ENCODE measurements at regions not wholly inside any gene's neighbourhood (a gene's known extent, or its start where the extent isn't known, plus 50 kb on each side); places are given as distances from the start of the nearest gene placed in this dataset.

DNA sequence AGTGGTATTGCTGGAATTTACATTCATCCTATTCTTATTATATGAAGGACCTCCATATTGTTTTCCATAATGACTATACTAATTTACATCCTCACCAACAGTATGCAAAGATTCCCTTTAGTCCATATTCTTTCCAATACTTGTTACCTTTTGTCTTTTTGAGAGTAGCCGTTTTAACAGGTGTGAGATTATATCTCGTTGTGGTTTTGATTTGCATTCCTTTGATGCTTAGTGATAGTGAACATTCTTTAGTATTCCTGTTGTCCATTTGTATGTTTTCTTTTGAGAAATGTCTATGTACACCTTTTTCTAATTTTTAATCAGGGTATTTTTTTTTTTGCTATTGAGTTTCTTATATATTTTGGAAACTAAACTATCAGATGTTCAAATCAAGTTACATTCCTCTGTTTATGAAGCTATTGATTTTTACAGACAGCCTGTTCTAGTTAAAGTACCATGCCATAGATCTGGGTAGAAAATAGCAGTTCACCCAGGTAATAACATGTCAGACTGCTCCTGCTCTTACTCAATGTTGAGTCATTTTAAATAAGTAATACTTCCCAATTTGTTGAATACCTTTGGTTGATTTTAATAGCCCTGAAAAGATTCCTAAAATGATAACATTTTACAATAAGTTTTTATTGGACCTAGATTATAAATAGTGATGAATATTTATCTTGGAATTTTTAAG, 1108.7 kb downstream of the NCAM2 start:
- H3K36me3 Mint-ChIP-seq, result no peaks in the 10 kb centered on the region
- no peaks in the 10 kb centered on the region for H3K4me1 Mint-ChIP-seq
- H3K4me3 Mint-ChIP-seq, result no peak overlapping the region
- peaks cover 22% of the 10 kb centered on the region for H3K9me3 Mint-ChIP-seq
- no peak overlapping the region for H3K27ac Mint-ChIP-seq
- no peak for ATAC-seq
- no peak for DNase-seq (ENCODE audit: low spot score in 2 of 2)

DNA sequence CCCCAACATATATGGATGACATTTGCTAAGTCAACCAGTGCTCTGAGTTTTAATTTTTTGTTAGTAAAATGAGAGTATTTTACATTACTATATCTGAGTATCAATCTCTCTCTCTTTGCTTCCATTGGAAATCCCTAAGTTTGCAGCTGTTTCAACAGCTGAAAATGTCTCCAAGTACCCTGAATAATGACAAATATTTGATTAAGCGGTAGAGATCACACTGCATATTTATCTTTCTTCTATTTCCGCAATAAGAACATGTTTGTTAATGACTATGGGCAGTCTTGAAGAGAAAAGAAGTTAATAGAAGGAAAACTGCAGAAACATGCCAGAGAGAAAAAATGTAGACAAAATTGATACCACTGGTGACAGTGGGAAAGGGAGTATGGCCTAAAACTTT, 1117.5 kb downstream of the NCAM2 start:
- ATAC-seq (no peak), DNase-seq (ENCODE audit: low spot score in 2 of 2) (no peak)
- Mint-ChIP-seq H3K27ac (no peak overlapping the region), H3K4me3 (no peak overlapping the region), H3K9me3 (peaks cover 12% of the 10 kb centered on the region), H3K4me1 (no peaks in the 10 kb centered on the region), H3K36me3 (no peaks in the 10 kb centered on the region)

DNA sequence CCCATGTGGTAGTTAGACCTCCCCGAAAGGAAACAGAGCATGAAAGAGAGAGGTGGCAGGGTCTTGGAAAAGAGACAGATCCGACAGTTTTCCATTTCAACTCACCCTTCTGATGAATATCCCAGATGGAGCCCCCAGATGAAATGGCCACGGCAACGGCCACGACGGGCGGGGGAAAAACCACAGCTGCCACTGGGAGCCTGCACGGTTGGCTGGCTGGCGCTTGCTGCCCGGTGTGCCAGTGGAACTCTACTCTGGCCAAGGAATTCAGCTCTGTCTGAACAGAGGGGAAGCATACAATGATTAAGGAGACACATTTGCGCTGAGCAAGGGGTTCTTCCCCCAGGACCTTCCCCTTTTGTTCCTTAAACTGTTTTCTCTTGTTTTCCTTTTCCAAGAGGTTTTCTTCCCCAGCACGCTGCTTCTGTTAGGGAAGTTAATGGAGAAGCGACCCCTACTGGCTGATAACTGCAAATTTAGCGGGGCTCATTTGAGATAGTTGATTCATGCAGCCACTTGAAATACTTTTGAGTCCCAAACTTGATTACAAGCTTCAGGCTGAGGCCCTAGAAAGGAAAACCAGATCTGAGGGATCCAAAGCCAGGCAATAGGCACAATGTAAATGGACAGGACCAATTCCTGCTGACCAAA, 1122.5 kb downstream of the NCAM2 start:
- H3K27ac Mint-ChIP-seq, result no peak overlapping the region
- H3K9me3 Mint-ChIP-seq, result peaks cover 17% of the 10 kb centered on the region
- ATAC-seq (no peak), DNase-seq (ENCODE audit: low spot score in 2 of 2) (no peak)
- H3K36me3 Mint-ChIP-seq, result no peaks in the 10 kb centered on the region
- H3K4me3 Mint-ChIP-seq, result no peak overlapping the region
- no peaks in the 10 kb centered on the region for H3K4me1 Mint-ChIP-seq

DNA sequence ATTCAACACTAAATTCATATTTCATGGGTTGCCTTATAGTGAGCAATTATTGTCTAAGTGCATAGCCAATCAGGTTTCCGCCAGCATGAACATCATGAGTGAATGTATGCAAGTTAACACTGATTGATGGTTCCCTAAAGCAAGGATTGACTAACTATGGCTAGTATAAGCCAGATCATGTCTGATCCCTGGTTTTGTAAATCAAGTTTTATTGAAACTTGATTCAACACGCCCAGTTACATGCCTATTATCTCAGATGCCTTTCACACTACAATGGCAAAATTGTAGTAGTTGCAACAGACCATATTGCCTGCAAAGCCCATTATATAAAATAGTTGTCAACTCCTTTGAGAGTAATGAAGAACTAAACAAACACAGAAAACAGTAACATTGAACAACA, 1127.4 kb downstream of the NCAM2 start:
- no peaks in the 10 kb centered on the region for H3K36me3 Mint-ChIP-seq
- H3K4me1 Mint-ChIP-seq, result no peaks in the 10 kb centered on the region
- H3K4me3 Mint-ChIP-seq, result no peak overlapping the region
- ATAC-seq (no peak), DNase-seq (ENCODE audit: low spot score in 2 of 2) (no peak)
- peaks cover 14% of the 10 kb centered on the region for H3K9me3 Mint-ChIP-seq
- H3K27ac Mint-ChIP-seq, result no peak overlapping the region

DNA sequence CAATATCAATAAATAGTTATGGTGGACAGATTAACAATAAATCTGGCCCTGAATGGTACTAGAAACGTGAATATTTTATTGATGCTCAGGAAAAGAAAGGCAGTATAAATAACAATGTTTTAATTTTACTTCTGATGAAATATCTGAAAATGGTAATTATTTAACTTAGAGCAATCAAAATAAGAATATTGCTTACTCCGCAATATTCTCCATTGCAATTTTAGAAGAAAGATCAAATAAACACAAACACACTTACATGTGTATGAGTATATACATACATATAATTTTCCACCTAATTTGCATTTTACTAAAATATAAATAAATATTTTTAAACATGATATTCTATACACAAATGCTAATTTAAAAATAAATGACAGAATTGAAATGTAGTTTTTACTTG, 1130.5 kb downstream of the NCAM2 start:
- Mint-ChIP-seq H3K27ac (no peak overlapping the region), H3K4me3 (no peak overlapping the region), H3K9me3 (peaks cover 7% of the 10 kb centered on the region), H3K36me3 (no peaks in the 10 kb centered on the region), H3K4me1 (no peaks in the 10 kb centered on the region)
- DNase-seq (ENCODE audit: low spot score in 2 of 2) (no peak), ATAC-seq (no peak)

DNA sequence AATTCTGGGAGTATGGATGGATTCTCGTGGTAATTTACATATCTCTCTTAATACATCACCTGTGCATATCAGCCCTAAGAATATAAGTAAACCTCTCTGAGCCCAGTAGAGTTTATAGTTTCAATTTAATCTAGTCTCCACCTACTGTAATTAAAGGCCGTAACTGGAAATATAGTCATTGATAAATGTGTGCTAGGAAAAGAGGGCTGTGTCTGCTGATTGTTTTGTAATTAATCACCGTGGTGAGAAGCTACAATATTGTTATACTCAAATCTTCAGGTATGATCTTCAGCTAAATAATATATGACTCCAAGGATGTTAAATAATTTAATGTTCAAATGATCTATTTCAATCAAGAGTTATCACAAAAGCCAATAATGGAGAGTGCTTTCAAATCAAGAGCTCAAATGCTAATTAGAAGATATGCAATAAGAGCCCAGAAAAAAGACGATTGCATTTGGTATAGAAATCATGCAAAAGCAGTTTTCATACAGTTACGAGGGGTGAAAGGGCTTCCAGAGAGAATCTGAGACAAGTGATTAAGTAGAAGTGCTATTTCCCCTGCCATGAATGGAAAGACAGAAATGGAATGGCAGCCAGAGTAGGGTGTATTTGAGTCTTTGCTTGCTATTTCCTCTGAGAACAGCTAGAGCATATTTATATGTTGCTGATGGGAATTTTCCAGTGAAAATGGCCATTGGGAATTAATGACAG, 1134.3 kb downstream of the NCAM2 start:
- ATAC-seq (no peak), DNase-seq (ENCODE audit: low spot score in 2 of 2) (no peak)
- H3K4me3 Mint-ChIP-seq, result no peak overlapping the region
- peaks cover 13% of the 10 kb centered on the region for H3K9me3 Mint-ChIP-seq
- H3K36me3 Mint-ChIP-seq, result no peaks in the 10 kb centered on the region
- no peak overlapping the region for H3K27ac Mint-ChIP-seq
- no peaks in the 10 kb centered on the region for H3K4me1 Mint-ChIP-seq

DNA sequence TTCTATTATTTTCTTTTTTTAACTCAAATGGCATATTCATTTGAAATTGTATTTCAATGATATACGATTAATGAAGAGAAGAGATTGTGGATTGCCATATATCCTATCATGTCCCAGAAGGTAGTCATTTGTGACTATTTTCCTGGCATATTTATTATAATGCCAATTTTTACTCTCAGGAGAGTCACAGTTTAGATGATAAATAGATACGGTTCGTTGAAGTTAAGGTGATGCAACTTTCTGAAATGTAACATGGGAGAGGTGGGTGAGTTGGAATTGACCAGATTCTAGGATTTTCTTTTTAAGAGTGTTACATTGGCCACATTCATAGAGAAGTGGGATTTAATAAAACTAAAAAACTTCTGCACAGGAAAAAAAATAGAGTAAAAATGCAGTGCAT, 1138.5 kb downstream of the NCAM2 start:
- no peak overlapping the region for H3K4me3 Mint-ChIP-seq
- no peak for DNase-seq (ENCODE audit: low spot score in 2 of 2)

DNA sequence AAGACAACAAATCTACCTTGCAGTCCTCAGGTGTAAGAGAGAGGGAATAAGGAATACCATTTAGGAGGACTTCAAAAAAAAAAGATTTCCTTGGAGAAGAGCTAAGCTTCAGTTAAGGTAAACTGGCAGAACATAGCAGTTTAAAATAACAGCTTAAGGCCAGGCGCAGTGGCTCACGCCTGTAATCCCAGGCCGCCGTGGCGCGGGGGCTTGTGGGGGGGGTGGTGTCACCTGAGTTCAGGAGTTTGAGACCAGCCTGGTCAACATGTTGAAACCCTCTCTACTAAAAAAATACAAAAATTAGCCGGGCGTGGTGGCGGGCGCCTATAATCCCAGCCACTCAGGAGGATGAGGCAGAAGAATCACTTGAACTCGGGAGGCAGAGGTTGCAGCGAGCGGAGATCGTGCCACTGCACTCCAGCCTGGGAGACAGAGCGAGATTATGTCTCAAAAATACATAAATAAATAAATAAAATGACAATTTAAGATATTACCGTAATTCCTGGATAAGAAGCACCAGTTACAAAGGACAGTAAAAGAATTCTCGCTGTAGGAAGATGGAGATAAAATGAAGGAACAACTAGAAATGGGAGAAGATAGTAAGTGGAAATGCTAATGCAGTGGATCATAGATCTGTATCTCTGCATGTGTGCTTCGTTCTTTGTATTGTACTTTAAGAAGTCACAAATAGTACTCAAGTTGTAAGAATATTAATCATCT, 1140.2 kb downstream of the NCAM2 start:
- no peak for ATAC-seq
- Mint-ChIP-seq H3K27ac (no peak overlapping the region), H3K9me3 (peaks cover 22% of the 10 kb centered on the region), H3K36me3 (no peaks in the 10 kb centered on the region), H3K4me3 (no peak overlapping the region), H3K4me1 (no peaks in the 10 kb centered on the region)
- no peak for DNase-seq (ENCODE audit: low spot score in 2 of 2)

More for the DNA sequence above, 1138.5 kb downstream of the NCAM2 start:
- H3K9me3 Mint-ChIP-seq, result peaks cover 22% of the 10 kb centered on the region
- no peak for ATAC-seq
- no peaks in the 10 kb centered on the region for H3K36me3 Mint-ChIP-seq
- no peak overlapping the region for H3K27ac Mint-ChIP-seq
- no peaks in the 10 kb centered on the region for H3K4me1 Mint-ChIP-seq

DNA sequence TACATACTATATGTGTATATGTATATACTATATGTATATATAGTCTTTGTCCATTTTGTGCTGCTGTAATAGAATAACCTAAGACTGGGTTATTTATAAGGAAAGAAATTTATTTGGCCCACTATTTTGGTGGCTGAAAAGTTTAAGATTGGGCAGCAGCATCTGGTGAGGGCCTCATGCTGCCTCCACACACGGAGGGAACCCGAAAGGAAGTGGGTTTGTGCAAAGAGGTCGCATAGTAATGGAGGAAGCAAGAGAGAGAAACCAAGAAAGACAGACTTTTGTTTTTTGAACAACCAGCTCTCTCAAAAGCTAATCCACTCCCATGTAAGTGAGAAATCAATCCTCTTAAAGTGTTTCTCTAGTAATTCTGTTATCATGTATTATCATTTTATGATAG, 1147.3 kb downstream of the NCAM2 start:
- H3K4me3 Mint-ChIP-seq, result no peak overlapping the region
- no peak overlapping the region for H3K27ac Mint-ChIP-seq
- no peaks in the 10 kb centered on the region for H3K4me1 Mint-ChIP-seq
- H3K9me3 Mint-ChIP-seq, result peaks cover 14% of the 10 kb centered on the region
- ATAC-seq (no peak), DNase-seq (ENCODE audit: low spot score in 2 of 2) (no peak)
- no peaks in the 10 kb centered on the region for H3K36me3 Mint-ChIP-seq

DNA sequence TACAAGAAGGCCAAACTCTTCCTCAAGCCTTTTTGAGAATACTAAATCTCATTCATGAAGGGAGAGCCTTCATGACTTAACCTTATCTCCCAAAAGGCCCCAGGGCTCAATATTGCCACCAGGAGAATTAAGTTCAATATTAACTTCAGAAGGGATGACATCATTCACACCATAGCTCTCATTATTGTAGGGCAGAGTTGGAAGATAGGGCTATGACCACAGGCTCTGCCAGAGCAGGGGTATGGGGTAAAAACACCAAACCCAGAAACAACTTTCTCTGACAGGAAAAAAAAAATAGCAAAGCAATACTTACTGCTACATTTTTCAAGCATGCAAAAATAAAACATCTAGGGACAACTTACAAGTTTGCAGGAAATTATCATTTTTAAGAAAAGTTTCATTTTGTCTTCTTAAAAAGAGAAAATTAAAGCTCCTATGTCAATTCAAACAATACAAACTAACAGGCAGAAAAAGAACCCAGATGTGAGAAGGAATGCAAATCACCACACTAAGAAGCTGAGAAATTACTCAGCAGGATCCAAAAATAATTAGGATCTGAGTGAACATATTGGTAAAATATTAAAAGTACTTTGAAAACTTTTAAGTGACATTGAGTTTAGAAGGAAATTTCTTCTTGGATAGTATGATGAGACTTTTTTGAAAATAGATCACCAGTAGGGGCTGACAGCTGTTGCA, 1156.5 kb downstream of the NCAM2 start:
- ATAC-seq, result no peak
- Mint-ChIP-seq H3K36me3 (no peaks in the 10 kb centered on the region), H3K9me3 (peaks cover 12% of the 10 kb centered on the region), H3K4me1 (no peaks in the 10 kb centered on the region), H3K4me3 (no peak overlapping the region), H3K27ac (no peak overlapping the region)
- no peak for DNase-seq (ENCODE audit: low spot score in 2 of 2)

DNA sequence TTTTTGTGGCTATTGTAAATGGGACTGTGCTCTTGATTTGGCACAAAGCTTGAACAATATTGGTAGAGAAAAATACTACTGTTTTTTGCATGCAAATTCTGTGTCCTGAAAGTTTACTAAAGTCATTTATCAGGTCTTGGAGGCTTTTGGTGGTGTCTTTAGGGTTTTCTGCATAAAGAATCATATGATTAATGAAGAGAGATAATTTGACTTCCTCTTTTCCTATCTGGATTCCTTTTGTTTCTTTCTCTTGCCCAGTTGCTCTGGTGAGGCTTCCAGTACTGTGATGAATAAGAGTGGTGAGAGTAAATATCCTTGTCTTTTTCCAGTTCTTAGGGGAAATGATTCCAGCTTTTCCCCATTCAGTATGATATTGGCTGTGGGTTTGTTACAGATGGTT, 1166.7 kb downstream of the NCAM2 start:
- ATAC-seq (no peak), DNase-seq (ENCODE audit: low spot score in 2 of 2) (no peak)
- Mint-ChIP-seq H3K4me1 (no peaks in the 10 kb centered on the region), H3K4me3 (no peak overlapping the region), H3K36me3 (no peaks in the 10 kb centered on the region), H3K9me3 (peaks cover 13% of the 10 kb centered on the region), H3K27ac (no peak overlapping the region)

DNA sequence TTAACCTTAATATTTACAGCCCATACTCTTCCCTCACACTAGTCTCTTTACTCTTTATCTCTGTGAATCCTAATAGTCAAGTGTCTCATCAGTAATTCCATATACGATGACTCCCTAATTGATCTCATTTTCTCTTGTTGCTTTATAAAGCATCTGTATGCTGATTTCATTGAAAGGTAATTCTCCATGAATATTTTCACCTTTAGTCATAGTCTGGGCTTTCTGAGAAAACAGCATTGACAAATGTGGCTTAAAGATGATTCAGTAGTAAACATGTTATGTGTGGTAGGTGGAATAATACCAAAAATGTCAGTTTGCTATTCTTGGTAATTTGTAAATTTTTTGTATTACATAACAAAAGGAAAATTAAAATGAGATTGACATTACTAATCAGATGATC, 1176.5 kb downstream of the NCAM2 start:
- Mint-ChIP-seq H3K27ac (no peak overlapping the region), H3K9me3 (peaks cover 24% of the 10 kb centered on the region), H3K4me3 (no peak overlapping the region), H3K4me1 (no peaks in the 10 kb centered on the region), H3K36me3 (no peaks in the 10 kb centered on the region)
- ATAC-seq, result no peak
- no peak for DNase-seq (ENCODE audit: low spot score in 2 of 2)

DNA sequence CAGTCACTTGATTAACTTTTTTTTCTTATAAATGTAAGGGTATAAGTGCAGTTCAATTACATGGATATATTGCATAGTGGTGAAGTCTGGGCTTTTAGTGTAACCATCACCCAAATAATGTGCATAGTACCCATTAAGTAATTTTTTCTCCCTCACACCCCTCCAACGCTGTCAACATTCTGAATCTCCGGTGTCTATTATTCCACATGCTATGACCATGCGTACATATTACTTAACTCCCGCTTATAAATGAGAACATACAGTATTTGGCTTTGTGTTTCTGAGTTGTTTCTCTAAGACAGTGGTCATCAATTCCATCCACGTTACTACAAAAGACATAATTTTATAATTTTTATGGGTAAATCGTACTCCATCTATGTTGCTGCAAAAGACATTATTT, 1191.1 kb downstream of the NCAM2 start:
- DNase-seq (ENCODE audit: low spot score in 2 of 2) (no peak), ATAC-seq (no peak)
- Mint-ChIP-seq H3K36me3 (no peaks in the 10 kb centered on the region), H3K4me3 (no peak overlapping the region), H3K4me1 (no peaks in the 10 kb centered on the region), H3K27ac (no peak overlapping the region), H3K9me3 (peaks cover 9% of the 10 kb centered on the region)

DNA sequence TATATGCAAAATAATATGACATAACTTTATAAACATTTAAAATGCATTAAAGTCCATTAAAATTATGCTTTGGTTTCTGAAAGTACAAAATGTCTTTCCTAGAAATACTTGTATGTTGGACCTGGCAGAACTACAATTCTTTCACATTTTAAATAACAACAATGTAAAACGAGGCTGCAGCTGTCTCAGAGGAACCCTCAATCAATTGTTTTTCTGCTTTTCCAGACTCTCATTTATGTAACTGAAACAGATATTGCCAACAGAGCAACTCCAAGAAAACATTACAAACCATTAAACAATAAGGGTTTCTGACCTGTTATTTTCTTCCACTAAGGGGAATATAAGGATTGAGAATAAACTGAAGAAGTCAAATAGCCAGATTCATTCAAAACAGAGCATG, 1193.4 kb downstream of the NCAM2 start:
- Mint-ChIP-seq H3K36me3 (no peaks in the 10 kb centered on the region), H3K9me3 (peaks cover 9% of the 10 kb centered on the region), H3K4me3 (no peak overlapping the region), H3K27ac (no peak overlapping the region), H3K4me1 (no peaks in the 10 kb centered on the region)
- DNase-seq (ENCODE audit: low spot score in 2 of 2) (no peak), ATAC-seq (no peak)

DNA sequence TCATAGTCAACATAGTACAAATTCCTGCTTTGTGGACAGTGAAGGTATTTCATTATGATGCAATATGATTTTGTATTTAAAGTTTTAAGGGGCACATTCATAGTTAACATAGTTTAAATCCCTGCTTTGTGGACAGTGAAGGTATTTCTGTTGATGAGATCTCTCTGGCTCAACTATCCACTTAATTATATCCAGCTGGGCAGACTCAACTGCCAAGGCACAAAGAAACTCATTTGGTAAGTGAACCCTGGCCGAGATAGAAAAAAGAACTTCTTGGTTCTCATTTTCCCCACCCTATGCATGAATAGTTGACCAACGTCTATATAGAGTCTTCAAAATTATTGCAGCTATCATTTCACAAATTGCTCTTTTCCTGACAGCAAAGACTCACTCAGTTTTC, 1194.6 kb downstream of the NCAM2 start:
- no peak for ATAC-seq
- Mint-ChIP-seq H3K36me3 (no peaks in the 10 kb centered on the region), H3K4me3 (no peak overlapping the region), H3K4me1 (no peaks in the 10 kb centered on the region), H3K9me3 (peaks cover 11% of the 10 kb centered on the region), H3K27ac (no peak overlapping the region)
- no peak for DNase-seq (ENCODE audit: low spot score in 2 of 2)

All from stimulated activated effector memory CD8-positive, alpha-beta T cell treated with anti-CD3 and anti-CD28 coated beads, Interleukin-12 subunit alpha, Interleukin-12 subunit beta, amount 100 ng/mL, for 72 hours (primary cell).